Peyer's patch (tissue), 4 donors: ENCODE measurements at regions not wholly inside any gene's neighbourhood (a gene's known extent, or its start where the extent isn't known, plus 50 kb on each side); places are given as distances from the start of the nearest gene placed in this dataset.

Experiments
- POLR2A ChIP-seq, 2 donors: fragments of 450-650 bp; IDR thresholded peaks; one replicate each; pipeline ENCODE4 v1.5.1; 2017; ENCODE audit warnings: antibody characterized with exemption in 2 of 2, mild to moderate bottlenecking in 2 of 2, moderate library complexity in 2 of 2
- TF ChIP-seq, protein P1 (sequence below), 6 experiments: fragments of 450-650 bp in 4 of 6; fragments of 200-600 bp in 2 of 6; sonication (generic) in 1 of 6; IDR thresholded peaks; one replicate each; pipeline ENCODE4 v1.5.1; 2017 to 2019; ENCODE audit warnings: antibody characterized with exemption in 6 of 6, mild to moderate bottlenecking in 3 of 6, moderate library complexity in 1 of 6

DNA sequence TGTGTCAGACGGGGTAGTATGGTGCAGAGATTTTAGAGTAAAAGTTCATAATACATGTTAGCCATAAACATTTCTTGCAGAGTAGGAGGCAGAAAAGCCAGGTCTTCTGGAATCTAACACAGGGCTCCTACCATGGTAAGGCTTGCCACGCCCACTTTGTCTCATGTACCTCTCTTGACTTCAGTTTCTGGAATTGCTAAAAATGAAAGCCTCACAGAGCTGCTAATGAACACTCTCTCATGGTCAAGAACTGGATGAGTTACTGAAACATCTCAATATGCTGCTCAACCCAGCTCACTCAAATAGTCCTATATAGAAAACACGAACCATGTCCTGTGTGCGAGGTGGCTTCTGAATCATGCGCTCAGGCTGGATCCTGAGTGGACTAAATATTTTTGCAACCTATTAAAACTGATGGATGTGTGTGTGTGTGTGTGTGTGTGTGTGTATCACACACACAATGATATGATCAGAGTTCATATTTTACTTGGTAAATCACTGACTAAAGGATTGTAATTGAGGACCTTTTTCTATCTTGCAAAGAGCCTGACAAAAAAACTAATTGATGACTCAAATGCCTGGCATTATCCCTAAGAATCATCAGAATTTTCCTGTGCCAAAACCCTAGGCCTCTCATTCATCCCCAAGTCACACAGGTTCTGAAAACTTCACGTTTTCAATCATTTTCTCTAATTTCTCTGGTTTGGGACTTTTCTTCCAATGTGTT is 1306.6 kb downstream of the XPNPEP1 start:
- no peak for TF ChIP-seq POLR2A (IDR thresholded peaks at IDR 0.05)
- TF ChIP-seq, protein P1, sequence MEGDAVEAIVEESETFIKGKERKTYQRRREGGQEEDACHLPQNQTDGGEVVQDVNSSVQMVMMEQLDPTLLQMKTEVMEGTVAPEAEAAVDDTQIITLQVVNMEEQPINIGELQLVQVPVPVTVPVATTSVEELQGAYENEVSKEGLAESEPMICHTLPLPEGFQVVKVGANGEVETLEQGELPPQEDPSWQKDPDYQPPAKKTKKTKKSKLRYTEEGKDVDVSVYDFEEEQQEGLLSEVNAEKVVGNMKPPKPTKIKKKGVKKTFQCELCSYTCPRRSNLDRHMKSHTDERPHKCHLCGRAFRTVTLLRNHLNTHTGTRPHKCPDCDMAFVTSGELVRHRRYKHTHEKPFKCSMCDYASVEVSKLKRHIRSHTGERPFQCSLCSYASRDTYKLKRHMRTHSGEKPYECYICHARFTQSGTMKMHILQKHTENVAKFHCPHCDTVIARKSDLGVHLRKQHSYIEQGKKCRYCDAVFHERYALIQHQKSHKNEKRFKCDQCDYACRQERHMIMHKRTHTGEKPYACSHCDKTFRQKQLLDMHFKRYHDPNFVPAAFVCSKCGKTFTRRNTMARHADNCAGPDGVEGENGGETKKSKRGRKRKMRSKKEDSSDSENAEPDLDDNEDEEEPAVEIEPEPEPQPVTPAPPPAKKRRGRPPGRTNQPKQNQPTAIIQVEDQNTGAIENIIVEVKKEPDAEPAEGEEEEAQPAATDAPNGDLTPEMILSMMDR (IDR thresholded peaks at IDR 0.05): no peak
